ENCODE measurements at regions not wholly inside any gene's neighbourhood (a gene's known extent, or its start where the extent isn't known, plus 50 kb on each side); places are given as distances from the start of the nearest gene placed in this dataset.

GRCh38 chr11:86747801-86748200, 52.5 kb upstream of the PRSS23 start:
- TF ChIP-seq, protein P1, sequence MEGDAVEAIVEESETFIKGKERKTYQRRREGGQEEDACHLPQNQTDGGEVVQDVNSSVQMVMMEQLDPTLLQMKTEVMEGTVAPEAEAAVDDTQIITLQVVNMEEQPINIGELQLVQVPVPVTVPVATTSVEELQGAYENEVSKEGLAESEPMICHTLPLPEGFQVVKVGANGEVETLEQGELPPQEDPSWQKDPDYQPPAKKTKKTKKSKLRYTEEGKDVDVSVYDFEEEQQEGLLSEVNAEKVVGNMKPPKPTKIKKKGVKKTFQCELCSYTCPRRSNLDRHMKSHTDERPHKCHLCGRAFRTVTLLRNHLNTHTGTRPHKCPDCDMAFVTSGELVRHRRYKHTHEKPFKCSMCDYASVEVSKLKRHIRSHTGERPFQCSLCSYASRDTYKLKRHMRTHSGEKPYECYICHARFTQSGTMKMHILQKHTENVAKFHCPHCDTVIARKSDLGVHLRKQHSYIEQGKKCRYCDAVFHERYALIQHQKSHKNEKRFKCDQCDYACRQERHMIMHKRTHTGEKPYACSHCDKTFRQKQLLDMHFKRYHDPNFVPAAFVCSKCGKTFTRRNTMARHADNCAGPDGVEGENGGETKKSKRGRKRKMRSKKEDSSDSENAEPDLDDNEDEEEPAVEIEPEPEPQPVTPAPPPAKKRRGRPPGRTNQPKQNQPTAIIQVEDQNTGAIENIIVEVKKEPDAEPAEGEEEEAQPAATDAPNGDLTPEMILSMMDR (IDR thresholded peaks at IDR 0.05), result no peak
- TF ChIP-seq EZH2 (IDR thresholded peaks at IDR 0.05; ENCODE audit: borderline replicate concordance, insufficient read depth, low read depth, low read length, poor library complexity, severe bottlenecking), result no peak
